Loucy (cell line): ENCODE measurements at regions not wholly inside any gene's neighbourhood (a gene's known extent, or its start where the extent isn't known, plus 50 kb on each side); places are given as distances from the start of the nearest gene placed in this dataset.

Experiments used
- H2AFZ ChIP-seq: fragments of 200-600 bp; sonication (generic); 2 replicates; pipeline ENCODE4 v1.6.0; 2016; ENCODE audit warnings: antibody characterized with exemption, mild to moderate bottlenecking, low read length, moderate library complexity
- H3F3A ChIP-seq: fragments of 200-600 bp; 2 replicates; pipeline ENCODE4 v1.6.0; 2016; ENCODE audit warnings: antibody characterized with exemption, low read depth, mild to moderate bottlenecking
- H3K27me3 ChIP-seq: fragments of 200-600 bp; sonication (generic); 2 replicates; pipeline ENCODE4 v1.6.1; 2014; ENCODE audit warnings: low read length, mild to moderate bottlenecking; ENCODE audit not compliant: insufficient read depth, poor library complexity, severe bottlenecking
- H3K36me3 ChIP-seq: fragments of 200-600 bp; sonication (generic); 2 replicates; pipeline ENCODE4 v1.6.1; 2016; ENCODE audit warnings: low read length; ENCODE audit not compliant: insufficient read depth
- H3K4me1 ChIP-seq: fragments of 200-600 bp; sonication (generic); 2 replicates; pipeline ENCODE4 v1.5.1; 2014; ENCODE audit warnings: low read length, mild to moderate bottlenecking; ENCODE audit not compliant: insufficient read depth, poor library complexity, severe bottlenecking
- H3K4me2 ChIP-seq: fragments of 200-600 bp; sonication (generic); 2 replicates; pipeline ENCODE4 v1.6.0; 2014; ENCODE audit warnings: antibody characterized with exemption, low read length, low read depth, mild to moderate bottlenecking; ENCODE audit not compliant: poor library complexity, severe bottlenecking
- H3K4me3 ChIP-seq: fragments of 200-600 bp; sonication (generic); 2 replicates; pipeline ENCODE4 v1.5.1; 2014; ENCODE audit warnings: low read length, mild to moderate bottlenecking, mixed read lengths; ENCODE audit not compliant: poor library complexity, severe bottlenecking
- H3K79me2 ChIP-seq: fragments of 200-600 bp; sonication (generic); 2 replicates; pipeline ENCODE4 v1.6.1; 2014; ENCODE audit warnings: low read length; ENCODE audit not compliant: insufficient read depth
- H3K9ac ChIP-seq: fragments of 200-600 bp; sonication (generic); 2 replicates; pipeline ENCODE4 v1.6.0; 2014; ENCODE audit warnings: mild to moderate bottlenecking, low read depth, low read length, moderate library complexity; ENCODE audit not compliant: poor library complexity, severe bottlenecking
- H3K9me2 ChIP-seq: fragments of 200-600 bp; sonication (generic); replicated peaks from 2 replicates; pipeline ENCODE4 v1.6.1; 2016; ENCODE audit warnings: low read depth, low read length, mixed read lengths
- H3K9me3 ChIP-seq: fragments of 200-600 bp; sonication (generic); 2 replicates; pipeline ENCODE4 v1.6.1; 2014; ENCODE audit warnings: mild to moderate bottlenecking, antibody characterized with exemption, low read length, low read depth; ENCODE audit not compliant: insufficient read depth
- H4K20me1 ChIP-seq: fragments of 200-600 bp; sonication (generic); 2 replicates; pipeline ENCODE4 v1.6.0; 2014; ENCODE audit warnings: antibody characterized with exemption, low read length, mild to moderate bottlenecking; ENCODE audit not compliant: insufficient read depth, poor library complexity, severe bottlenecking
- CTCF ChIP-seq: fragments of 200-600 bp; sonication (generic); conservative IDR thresholded peaks from 2 replicates; pipeline ENCODE4 v1.5.1; 2014; ENCODE audit warnings: mild to moderate bottlenecking, antibody characterized with exemption, low read length
- EZH2phosphoT487 ChIP-seq: fragments of 200-600 bp; IDR thresholded peaks from 2 replicates; pipeline ENCODE4 v1.6.1; 2018; ENCODE audit warnings: antibody characterized with exemption, mild to moderate bottlenecking, moderate library complexity, borderline replicate concordance

DNA sequence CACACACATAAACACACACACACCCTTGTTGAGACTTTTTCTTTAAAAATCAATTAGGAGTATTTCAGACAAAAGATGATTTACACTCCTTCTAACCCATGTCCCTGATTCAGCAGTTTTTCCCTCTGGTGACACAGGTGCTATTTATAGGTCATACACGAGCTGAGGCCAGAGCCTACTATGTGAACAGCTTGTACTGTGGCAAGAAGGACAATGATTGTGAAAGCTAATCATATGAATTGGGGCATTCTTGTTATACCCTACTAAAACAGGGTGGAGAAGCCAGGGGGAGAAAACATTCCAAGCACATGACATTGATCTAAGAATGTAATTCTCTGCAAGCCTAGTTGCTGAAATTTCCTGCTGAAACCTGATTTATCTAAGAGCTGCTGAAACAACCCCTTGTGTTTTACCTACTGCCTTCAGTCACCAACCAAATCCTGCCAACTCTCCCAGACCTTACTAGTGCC is 60.3 kb downstream of the XCL1 start:
- no peaks in the 10 kb centered on the region for H3K27me3 ChIP-seq
- H2AFZ ChIP-seq: peak overlapping the region; percentile 63
- no peaks in the 10 kb centered on the region for H3K79me2 ChIP-seq
- no peaks in the 10 kb centered on the region for H3K9me3 ChIP-seq
- no peaks in the 10 kb centered on the region for H4K20me1 ChIP-seq
- H3K4me3 ChIP-seq: no peak overlapping the region
- H3K9ac ChIP-seq: no peak overlapping the region
- no peaks in the 10 kb centered on the region for H3K36me3 ChIP-seq
- no peaks in the 10 kb centered on the region for H3K4me1 ChIP-seq
- no peaks in the 10 kb centered on the region for H3K9me2 ChIP-seq
- H3K4me2 ChIP-seq: no peak overlapping the region
- H3F3A ChIP-seq: no peaks in the 10 kb centered on the region
- TF ChIP-seq CTCF: no peak
- no peak for TF ChIP-seq EZH2phosphoT487

DNA sequence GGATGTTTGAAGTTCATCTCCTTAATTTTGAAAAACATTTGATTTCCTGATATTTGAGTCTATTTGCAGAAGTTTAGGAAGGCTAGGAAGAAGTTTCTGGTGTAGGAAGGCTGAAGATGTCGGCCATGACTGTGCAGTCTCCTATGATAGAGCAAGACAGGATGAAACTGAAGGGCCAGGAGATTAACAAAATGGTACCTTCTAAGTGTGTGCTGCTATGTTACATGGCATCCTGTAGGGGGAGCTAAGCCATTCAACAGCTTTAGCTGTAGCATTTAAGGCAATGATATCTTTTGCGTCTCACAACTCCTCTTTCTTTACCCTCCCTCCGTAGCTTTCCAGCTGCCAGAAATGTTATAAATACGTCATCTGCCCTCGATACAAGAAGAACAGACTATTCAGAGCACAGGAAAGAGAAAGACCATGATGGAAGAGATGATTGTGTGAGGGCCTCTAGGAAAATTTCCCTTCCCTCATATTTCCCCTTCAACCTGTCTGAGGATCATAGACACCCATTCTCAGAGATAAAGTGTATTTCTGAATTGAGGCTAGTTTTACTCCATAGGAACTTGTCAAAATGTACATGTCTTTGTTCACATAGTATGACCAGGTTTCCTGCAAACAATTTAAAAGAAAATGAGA is 61.1 kb downstream of the XCL1 start:
- no peak overlapping the region for H3K4me2 ChIP-seq
- H4K20me1 ChIP-seq: no peaks in the 10 kb centered on the region
- H3K4me3 ChIP-seq: no peak overlapping the region
- no peak overlapping the region for H3K9ac ChIP-seq
- H3K9me3 ChIP-seq: no peaks in the 10 kb centered on the region
- no peaks in the 10 kb centered on the region for H3K79me2 ChIP-seq
- H3K27me3 ChIP-seq: no peaks in the 10 kb centered on the region
- no peaks in the 10 kb centered on the region for H3K4me1 ChIP-seq
- H3K36me3 ChIP-seq: no peaks in the 10 kb centered on the region
- peak overlapping the region; percentile 63 for H2AFZ ChIP-seq
- no peaks in the 10 kb centered on the region for H3F3A ChIP-seq
- no peaks in the 10 kb centered on the region for H3K9me2 ChIP-seq
- TF ChIP-seq EZH2phosphoT487 (no peak), CTCF (peak; percentile 94)

DNA sequence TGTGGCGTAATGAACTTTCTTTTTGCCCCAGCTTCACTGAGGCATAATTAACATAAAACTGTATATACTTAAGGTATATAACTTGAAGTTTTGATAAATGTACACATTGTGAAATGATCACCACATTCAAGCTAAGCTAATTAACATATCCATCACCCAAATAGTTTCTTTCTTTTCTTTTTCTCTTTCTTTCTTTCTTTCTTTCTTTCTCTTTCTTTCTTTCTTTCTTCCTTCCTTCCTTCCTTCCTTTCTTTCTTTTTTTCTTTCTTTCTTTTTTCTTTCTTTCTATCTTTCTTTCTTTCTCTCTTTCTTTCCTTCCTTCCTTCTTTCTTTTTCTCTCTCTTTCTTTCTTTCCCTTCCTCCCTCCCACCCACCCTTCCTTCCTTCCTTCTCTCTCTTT is 62.5 kb downstream of the XCL1 start:
- Histone ChIP-seq H3K36me3 (no peaks in the 10 kb centered on the region), H3K4me3 (no peak overlapping the region), H3K79me2 (no peaks in the 10 kb centered on the region), H3F3A (no peaks in the 10 kb centered on the region), H2AFZ (no peak overlapping the region), H3K4me2 (no peak overlapping the region), H3K27me3 (no peaks in the 10 kb centered on the region), H4K20me1 (no peaks in the 10 kb centered on the region), H3K9ac (no peak overlapping the region), H3K9me2 (no peaks in the 10 kb centered on the region), H3K9me3 (no peaks in the 10 kb centered on the region), H3K4me1 (no peaks in the 10 kb centered on the region)
- TF ChIP-seq EZH2phosphoT487: no peak
- TF ChIP-seq CTCF: no peak
